ENCODE measurements at regions not wholly inside any gene's neighbourhood (a gene's known extent, or its start where the extent isn't known, plus 50 kb on each side); places are given as distances from the start of the nearest gene placed in this dataset.

- in situ Hi-C loops (cut with MboI; ENCODE audit: low sequenced_read_pairs): no loop called here
These were observed 70.0 kb upstream of the SLC6A6 start for GRCh38 chr3:14332392-14332791.

GRCh38 chr3:14333215-14333614 is 69.2 kb upstream of the SLC6A6 start:
- in situ Hi-C loops (cut with MboI; ENCODE audit: low sequenced_read_pairs): no loop called here

- in situ Hi-C loops (cut with MboI; ENCODE audit: low sequenced_read_pairs): no loop called here
These were observed 68.8 kb upstream of the SLC6A6 start for GRCh38 chr3:14333621-14334020.

- in situ Hi-C loops (cut with MboI; ENCODE audit: low sequenced_read_pairs): no loop called here
These were observed 68.3 kb upstream of the SLC6A6 start for GRCh38 chr3:14334136-14334535.

GRCh38 chr3:14334936-14335335 is 67.5 kb upstream of the SLC6A6 start:
- in situ Hi-C loops (cut with MboI; ENCODE audit: low sequenced_read_pairs): no loop called here

- in situ Hi-C loops (cut with MboI; ENCODE audit: low sequenced_read_pairs): no loop called here
These were observed 66.3 kb upstream of the SLC6A6 start for GRCh38 chr3:14335774-14336748.

- in situ Hi-C loops (cut with MboI; ENCODE audit: low sequenced_read_pairs): no loop called here
These were observed 65.4 kb upstream of the SLC6A6 start for GRCh38 chr3:14336749-14337598.

GRCh38 chr3:14337828-14338227 is 64.6 kb upstream of the SLC6A6 start:
- in situ Hi-C loops (cut with MboI; ENCODE audit: low sequenced_read_pairs): no loop called here

GRCh38 chr3:14338242-14338641 is 64.2 kb upstream of the SLC6A6 start:
- in situ Hi-C loops (cut with MboI; ENCODE audit: low sequenced_read_pairs): no loop called here

GRCh38 chr3:14338898-14339458 is 63.4 kb upstream of the SLC6A6 start:
- in situ Hi-C loops (cut with MboI; ENCODE audit: low sequenced_read_pairs): no loop called here

GRCh38 chr3:14340960-14341708 is 61.3 kb upstream of the SLC6A6 start:
- in situ Hi-C loops (cut with MboI; ENCODE audit: low sequenced_read_pairs): no loop called here

GRCh38 chr3:14343338-14344112 is 58.9 kb upstream of the SLC6A6 start:
- in situ Hi-C loops (cut with MboI; ENCODE audit: low sequenced_read_pairs): no loop called here

- in situ Hi-C loops (cut with MboI; ENCODE audit: low sequenced_read_pairs): no loop called here
These were observed 58.1 kb upstream of the SLC6A6 start for GRCh38 chr3:14344351-14344750.

GRCh38 chr3:14345496-14346150 is 56.8 kb upstream of the SLC6A6 start:
- in situ Hi-C loops (cut with MboI; ENCODE audit: low sequenced_read_pairs): no loop called here

GRCh38 chr3:14346191-14346590 is 56.2 kb upstream of the SLC6A6 start:
- in situ Hi-C loops (cut with MboI; ENCODE audit: low sequenced_read_pairs): no loop called here

- in situ Hi-C loops (cut with MboI; ENCODE audit: low sequenced_read_pairs): no loop called here
These were observed 55.8 kb upstream of the SLC6A6 start for GRCh38 chr3:14346642-14347041.

GRCh38 chr3:14347110-14347509 is 55.3 kb upstream of the SLC6A6 start:
- in situ Hi-C loops (cut with MboI; ENCODE audit: low sequenced_read_pairs): no loop called here

- in situ Hi-C loops (cut with MboI; ENCODE audit: low sequenced_read_pairs): no loop called here
These were observed 50.8 kb upstream of the SLC6A6 start for GRCh38 chr3:14351617-14352001.

- in situ Hi-C loops (cut with MboI; ENCODE audit: low sequenced_read_pairs): no loop called here
These were observed 50.3 kb upstream of the SLC6A6 start for GRCh38 chr3:14352002-14352627.
